ENCODE measurements at regions not wholly inside any gene's neighbourhood (a gene's known extent, or its start where the extent isn't known, plus 50 kb on each side); places are given as distances from the start of the nearest gene placed in this dataset.
"Not testable (repeated sequence)": the region's sequence is repeated elsewhere in the genome, so short reads cannot be mapped to it uniquely, and the experiment has no call there.

- no peak for DNase-seq
Measured at GRCh38 chr11:81870066-81870412, 863.6 kb downstream of the FAM181B start.

- no peak for DNase-seq
Measured at GRCh38 chr11:81869351-81870065, 864.2 kb downstream of the FAM181B start.

GRCh38 chr11:81866896-81867295 lies 866.8 kb downstream of the FAM181B start:
- no peak for DNase-seq

- DNase-seq: no peak
Measured at GRCh38 chr11:81857386-81857785, 876.3 kb downstream of the FAM181B start.

- no peak for DNase-seq
Measured at GRCh38 chr11:81853791-81854190, 879.9 kb downstream of the FAM181B start.

- DNase-seq: no peak
Measured at GRCh38 chr11:81852896-81853295, 880.8 kb downstream of the FAM181B start.

GRCh38 chr11:81840380-81840779 lies 893.3 kb downstream of the FAM181B start:
- no peak for DNase-seq

GRCh38 chr11:81839976-81840375 lies 893.7 kb downstream of the FAM181B start:
- DNase-seq: no peak

- DNase-seq: no peak
Measured at GRCh38 chr11:81839016-81839415, 894.6 kb downstream of the FAM181B start.

GRCh38 chr11:81829976-81830375 lies 903.7 kb downstream of the FAM181B start:
- DNase-seq: no peak

GRCh38 chr11:81825346-81825745 lies 908.3 kb downstream of the FAM181B start:
- no peak for DNase-seq

- DNase-seq: no peak
Measured at GRCh38 chr11:81819462-81819861, 914.2 kb downstream of the FAM181B start.

- no peak for DNase-seq
Measured at GRCh38 chr11:81804858-81805257, 928.8 kb downstream of the FAM181B start.

GRCh38 chr11:81802591-81802990 lies 931.1 kb downstream of the FAM181B start:
- no peak for DNase-seq

- DNase-seq: no peak
Measured at GRCh38 chr11:81792416-81792815, 941.2 kb downstream of the FAM181B start.

- no peak for DNase-seq
Measured at GRCh38 chr11:81787584-81788049, 946.0 kb downstream of the FAM181B start.

- no peak for DNase-seq
Measured at GRCh38 chr11:81772166-81772565, 961.5 kb downstream of the FAM181B start.

- not testable (repeated sequence) for DNase-seq
Measured at GRCh38 chr11:81769906-81770305, 963.8 kb downstream of the FAM181B start.

- DNase-seq: no peak
Measured at GRCh38 chr11:81756864-81757595, 976.6 kb downstream of the FAM181B start.

GRCh38 chr11:81749245-81749644 lies 984.4 kb downstream of the FAM181B start:
- no peak for DNase-seq

GRCh38 chr11:81744336-81745116 lies 989.1 kb downstream of the FAM181B start:
- no peak for DNase-seq

- no peak for DNase-seq
Measured at GRCh38 chr11:81725701-81726100, 1008.0 kb downstream of the FAM181B start.

- no peak for DNase-seq
Measured at GRCh38 chr11:81717695-81718094, 1016.0 kb downstream of the FAM181B start.

- no peak for DNase-seq
Measured at GRCh38 chr11:81707881-81708280, 1025.8 kb downstream of the FAM181B start.
